HG03432 (cell line): ENCODE measurements at regions not wholly inside any gene's neighbourhood (a gene's known extent, or its start where the extent isn't known, plus 50 kb on each side); places are given as distances from the start of the nearest gene placed in this dataset.

ENCODE experiments used
- ATAC-seq: cut with Tn5 transposase; IDR thresholded peaks from one replicate; pipeline ENCODE4 v1.9.1; 2021; ENCODE audit warnings: mild to moderate bottlenecking, moderate library complexity; ENCODE audit not compliant: unreplicated experiment

DNA sequence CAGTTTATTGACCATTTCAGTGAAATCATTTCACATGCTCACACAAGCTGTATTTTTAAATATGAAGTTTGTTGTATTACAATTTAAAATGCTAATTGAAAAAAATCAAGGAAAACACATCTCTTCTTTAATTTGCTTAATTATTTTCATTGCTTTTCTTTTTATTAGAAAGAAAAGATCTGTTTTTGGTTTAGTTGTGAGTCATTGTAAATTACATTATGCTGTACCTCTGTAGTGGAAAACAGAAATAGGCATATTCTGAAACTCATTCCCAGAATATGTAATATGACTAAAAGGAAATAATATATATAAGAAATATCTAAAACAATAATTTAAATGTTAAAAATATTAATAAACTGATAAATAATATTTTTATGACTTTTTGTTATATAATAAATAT lies 161.9 kb downstream of the HGF start:
- no peak for ATAC-seq

DNA sequence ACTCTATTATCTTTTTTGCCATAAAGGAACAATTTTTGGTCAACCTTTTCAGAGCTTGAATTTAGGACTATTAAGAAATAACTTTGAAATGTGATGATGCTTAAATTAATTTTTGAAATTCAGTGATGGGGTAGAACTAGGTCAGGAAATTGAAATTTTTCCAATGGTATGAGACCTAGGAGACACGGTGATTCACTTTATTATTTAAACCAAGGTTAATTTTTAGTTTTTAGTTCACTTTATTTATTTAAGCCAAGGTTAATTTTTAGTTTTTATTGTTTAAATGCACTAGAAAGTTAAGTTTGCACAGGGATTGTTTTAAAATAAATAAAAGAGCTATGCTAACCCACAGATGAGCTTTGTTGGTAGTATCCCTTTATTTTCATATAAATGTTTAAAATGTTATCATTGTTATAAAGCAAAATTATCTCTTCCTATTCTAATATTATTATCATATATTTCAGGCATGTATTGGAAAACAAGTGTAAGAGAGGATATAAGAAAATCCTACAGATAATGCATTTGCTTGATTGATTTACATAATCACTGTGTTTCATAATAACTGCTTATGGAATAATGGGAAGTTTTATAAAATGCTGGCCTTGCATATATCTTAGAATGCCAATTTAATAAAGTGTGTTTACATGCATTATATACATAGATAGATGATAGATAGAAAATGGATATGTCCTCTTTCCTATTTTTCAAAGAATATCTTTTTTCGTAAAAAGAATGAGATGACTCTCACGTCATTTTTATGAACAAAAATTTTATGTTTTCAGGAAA lies 163.6 kb downstream of the HGF start:
- ATAC-seq, result no peak

- no peak for ATAC-seq
These were observed 164.4 kb downstream of the HGF start for GRCh38 chr7:81605493-81605892.

DNA sequence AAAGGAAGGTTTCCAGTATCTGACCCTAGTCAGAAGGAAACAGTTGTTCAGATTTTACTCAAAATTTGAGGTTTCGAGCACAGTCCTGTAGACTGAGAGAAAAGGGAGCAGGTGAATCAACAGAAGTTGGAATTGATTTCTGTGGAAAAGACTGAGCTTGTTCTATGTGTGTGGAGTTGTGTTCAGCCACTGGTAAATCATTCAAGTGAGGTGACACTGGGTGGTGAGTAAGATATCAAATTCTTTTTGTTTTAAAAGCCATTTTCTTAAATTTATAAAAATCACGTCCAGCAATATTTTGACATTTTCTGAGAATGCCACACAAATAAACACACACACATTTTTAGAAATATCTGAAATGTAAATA lies 165.1 kb downstream of the HGF start:
- no peak for ATAC-seq

GRCh38 chr7:81604075-81604807 lies 165.6 kb downstream of the HGF start:
- no peak for ATAC-seq

- ATAC-seq, result no peak
These were observed 169.2 kb downstream of the HGF start for GRCh38 chr7:81600608-81601007.

- peak; percentile 52 for ATAC-seq
These were observed 170.9 kb downstream of the HGF start for GRCh38 chr7:81598951-81599350.

DNA sequence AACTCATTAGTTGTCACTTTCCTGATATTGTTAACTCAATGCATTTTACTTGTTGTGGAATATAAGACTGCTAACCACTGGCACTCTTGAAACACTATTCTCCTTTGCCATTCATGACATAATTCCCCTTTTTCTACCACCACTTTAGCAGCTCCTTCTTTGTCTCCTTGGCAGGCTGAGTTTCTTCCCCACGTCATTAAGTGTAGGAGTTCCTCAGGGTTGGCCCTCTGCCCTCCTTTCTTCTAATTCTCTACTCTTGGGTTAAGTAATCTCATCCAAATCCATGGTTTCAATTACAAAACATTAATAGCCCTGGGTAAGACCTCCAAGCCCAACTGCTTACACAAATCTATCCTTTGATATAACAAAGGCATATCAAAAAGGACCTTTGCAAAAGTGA lies 175.1 kb downstream of the HGF start:
- no peak for ATAC-seq

- no peak for ATAC-seq
These were observed 179.7 kb downstream of the HGF start for GRCh38 chr7:81590131-81590530.

DNA sequence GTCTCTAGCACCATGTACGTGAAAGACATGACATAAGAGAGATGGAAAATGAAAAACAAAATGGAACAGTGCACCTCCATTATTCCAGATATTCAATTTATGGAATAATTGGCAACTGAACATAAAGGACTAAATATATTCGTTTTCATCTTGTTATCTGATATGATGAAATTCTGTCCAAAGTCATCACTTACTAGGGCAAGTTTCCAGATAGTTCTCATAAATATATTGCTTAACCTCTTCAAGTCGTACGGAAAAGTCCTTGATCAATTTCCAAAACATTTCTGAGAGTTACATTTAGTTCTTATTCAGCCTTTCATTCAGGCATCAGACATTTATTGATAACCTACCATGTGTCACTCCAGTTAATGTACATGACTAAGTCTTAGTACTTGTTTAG lies 185.2 kb downstream of the HGF start:
- no peak for ATAC-seq

GRCh38 chr7:81583882-81584533 lies 185.8 kb downstream of the HGF start:
- no peak for ATAC-seq

GRCh38 chr7:81583090-81583489 lies 186.8 kb downstream of the HGF start:
- ATAC-seq, result peak; percentile 66

DNA sequence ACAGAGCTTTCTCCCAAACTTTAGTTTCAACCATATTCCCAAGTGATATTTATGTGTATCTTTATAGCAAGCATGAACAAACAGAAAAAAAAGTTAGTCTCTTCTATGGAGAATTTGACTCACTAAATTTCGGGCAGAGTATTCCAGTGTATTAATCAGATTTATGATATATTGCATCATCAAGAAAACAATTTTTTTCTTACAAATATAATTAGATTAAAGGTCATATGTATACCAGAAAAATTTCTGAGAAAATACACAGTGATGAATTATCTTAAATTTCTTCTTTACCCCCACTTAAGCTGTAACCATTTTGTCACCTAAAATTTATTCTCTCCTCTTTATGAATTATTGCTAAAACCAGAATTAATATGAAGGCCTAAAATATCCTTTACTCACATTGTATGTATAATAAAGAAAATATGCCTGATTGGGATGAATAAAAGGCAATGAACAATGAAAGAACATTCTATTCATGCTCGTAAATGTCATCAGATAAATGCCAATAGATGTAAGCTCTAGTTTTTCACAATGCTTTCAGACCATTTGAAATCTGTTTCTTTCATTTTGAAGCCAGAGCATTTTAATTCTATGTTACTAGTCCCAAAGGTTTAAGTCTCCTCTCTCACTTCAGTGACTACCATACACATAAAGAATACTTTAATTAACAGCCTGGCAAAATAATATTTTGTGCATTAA lies 192.1 kb downstream of the HGF start:
- ATAC-seq, result no peak

DNA sequence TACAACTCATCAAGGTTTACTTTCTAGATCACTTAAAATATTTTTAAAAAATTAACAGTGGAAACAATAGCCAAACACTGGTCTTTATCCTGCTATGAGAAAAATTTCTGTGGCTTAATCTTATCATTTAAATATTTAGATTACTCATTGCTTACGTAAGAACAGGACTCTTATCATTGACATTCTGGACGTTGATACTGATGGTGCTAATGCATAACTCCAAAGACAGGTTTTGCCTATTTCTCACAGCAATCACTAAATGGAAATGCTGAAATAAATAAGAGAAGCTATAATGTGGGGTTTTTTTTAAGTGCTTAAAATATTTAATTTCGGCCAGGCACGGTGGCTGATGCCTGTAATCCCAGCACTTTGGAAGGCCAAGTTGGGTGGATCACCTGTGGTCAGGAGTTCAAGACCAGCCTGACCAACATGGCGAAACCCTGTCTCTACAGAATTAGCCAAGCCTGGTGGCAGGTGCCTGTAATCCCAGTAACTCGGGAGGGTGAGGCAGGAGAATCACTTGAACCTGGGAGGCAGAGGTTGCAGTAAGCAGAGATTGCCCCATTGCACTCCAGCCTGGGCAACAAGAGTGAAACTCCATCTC lies 195.0 kb downstream of the HGF start:
- ATAC-seq, result no peak

GRCh38 chr7:81573932-81574331 lies 195.9 kb downstream of the HGF start:
- no peak for ATAC-seq

- ATAC-seq, result no peak
These were observed 196.7 kb downstream of the HGF start for GRCh38 chr7:81573128-81573527.

DNA sequence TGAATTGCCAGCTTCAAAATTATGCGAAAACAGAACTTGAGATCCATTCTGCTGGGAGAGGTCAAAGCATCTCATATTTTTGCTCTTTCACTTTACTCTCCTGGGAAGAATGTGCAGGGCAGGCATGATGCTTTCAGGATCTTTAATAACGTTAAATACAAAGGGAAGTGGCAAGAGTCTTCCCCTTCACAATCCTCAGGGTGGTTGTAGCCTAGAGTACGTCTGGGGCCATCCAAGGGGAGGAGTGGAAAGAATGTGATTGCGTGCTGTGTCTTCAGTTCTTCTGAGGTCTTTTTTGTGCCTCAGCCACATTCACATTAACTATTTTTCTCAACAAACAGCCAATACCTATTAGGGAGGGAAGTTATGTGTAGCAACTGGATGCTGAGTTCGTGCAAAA lies 207.3 kb downstream of the HGF start:
- ATAC-seq, result no peak

GRCh38 chr7:81560708-81561107 lies 209.1 kb downstream of the HGF start:
- no peak for ATAC-seq

- ATAC-seq, result no peak
These were observed 220.3 kb downstream of the HGF start for GRCh38 chr7:81549484-81550016.

DNA sequence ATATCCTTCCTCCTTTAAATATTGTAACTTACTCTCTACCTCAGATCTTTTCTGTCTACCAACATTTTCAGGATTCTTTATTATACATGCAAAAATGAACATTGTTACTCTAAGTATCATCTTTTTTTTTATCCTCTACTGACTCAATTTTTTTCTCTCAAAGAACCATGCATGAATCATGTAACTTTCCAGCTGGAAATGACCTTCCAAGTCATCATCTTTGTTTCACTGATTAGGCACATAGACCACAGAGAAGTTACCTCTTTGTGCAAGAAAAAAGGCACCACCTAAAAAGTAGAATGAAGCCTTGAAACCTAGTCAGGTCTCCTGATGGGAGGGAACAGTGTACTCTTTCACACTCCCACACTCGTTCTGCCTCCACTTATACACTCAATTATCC lies 234.9 kb downstream of the HGF start:
- no peak for ATAC-seq

- ATAC-seq, result no peak
These were observed 235.4 kb downstream of the HGF start for GRCh38 chr7:81534446-81534845.
